H1 (cell line): ENCODE measurements at regions not wholly inside any gene's neighbourhood (a gene's known extent, or its start where the extent isn't known, plus 50 kb on each side); places are given as distances from the start of the nearest gene placed in this dataset.

Experiments
- CTCF ChIA-PET: fragments of 300-600 bp; sonication (Branson Sonifier 250); formaldehyde crosslinking; loops from one replicate; lab custom pipeline; 2021; ENCODE audit not compliant: partially characterized antibody; lab: Charles Lee
- POLR2A ChIA-PET: fragments of 300-600 bp; sonication (Branson Sonifier 250); formaldehyde crosslinking; loops from one replicate; lab custom pipeline; 2021; ENCODE audit warnings: inconsistent platforms; ENCODE audit not compliant: partially characterized antibody; lab: Charles Lee
- DNase-seq, 2 experiments: peaks; one replicate each; pipeline versions ENCODE4 v3.0.0 to v3.0.0-alpha.2; 2010 to 2022; ENCODE audit warnings: low spot score in 2 of 2, low read depth in 1 of 2, mixed read lengths in 1 of 2
- FAIRE-seq: peaks from 2 replicates; lab custom pipeline; 2011; peaks lifted over from hg19 to GRCh38; lab: Jason Lieb, UNC
- H2AFZ ChIP-seq: 2 replicates; pipeline ENCODE4 v1.8.1; 2012; ENCODE audit warnings: low read length, inconsistent platforms
- H2AK5ac ChIP-seq: 2 replicates; pipeline ENCODE4 v1.6.1; 2013; ENCODE audit warnings: low read depth, low read length
- H2BK120ac ChIP-seq: replicated peaks from 2 replicates; pipeline ENCODE3; 2013; ENCODE audit warnings: low read depth, low read length, inconsistent platforms
- H2BK12ac ChIP-seq: 2 replicates; pipeline ENCODE4 v1.6.1; 2013; ENCODE audit warnings: low read depth, low read length
- H2BK15ac ChIP-seq: 2 replicates; pipeline ENCODE4 v1.6.1; 2013; ENCODE audit warnings: low read length
- H2BK20ac ChIP-seq: 2 replicates; pipeline ENCODE4 v1.6.1; 2013; ENCODE audit warnings: low read length
- H2BK5ac ChIP-seq: 2 replicates; pipeline ENCODE4 v1.6.1; 2013; ENCODE audit warnings: low read depth, low read length
- H3K14ac ChIP-seq: 2 replicates; pipeline ENCODE4 v1.6.1; 2013; ENCODE audit warnings: inconsistent platforms; ENCODE audit not compliant: insufficient read length
- H3K18ac ChIP-seq: 2 replicates; pipeline ENCODE4 v1.6.1; 2013; ENCODE audit warnings: low read length; ENCODE audit errors: extremely low read depth
- H3K23ac ChIP-seq: 2 replicates; pipeline ENCODE4 v1.6.1; 2013; ENCODE audit warnings: inconsistent platforms; ENCODE audit not compliant: insufficient read length
- H3K23me2 ChIP-seq: 2 replicates; pipeline ENCODE4 v1.6.1; 2013; ENCODE audit warnings: low read depth, low read length
- H3K27ac ChIP-seq: 2 replicates; pipeline ENCODE4 v1.6.1; 2011; ENCODE audit warnings: low read depth, low read length, inconsistent platforms
- H3K27me3 ChIP-seq, 4 experiments: replicated peaks in 1 of 4; 1 replicate in 1 of 4; 2 replicates in 3 of 4; pipeline versions ENCODE4 v1.6.1 to v1.8.1; 2011 to 2013; ENCODE audit warnings: low read length in 3 of 4, mild to moderate bottlenecking in 3 of 4, inconsistent platforms in 2 of 4, mixed read lengths in 2 of 4, moderate library complexity in 1 of 4; ENCODE audit not compliant: control insufficient read depth in 3 of 4, insufficient read depth in 3 of 4; ENCODE audit errors: extremely low read depth in 1 of 4
- H3K36me3 ChIP-seq, 4 experiments: 2 replicates each; pipeline versions ENCODE4 v1.6.1 to v1.8.1; 2011 to 2013; ENCODE audit warnings: mild to moderate bottlenecking in 4 of 4, low read length in 3 of 4, moderate library complexity in 2 of 4, control low read depth in 1 of 4, inconsistent platforms in 1 of 4; ENCODE audit not compliant: insufficient read depth in 4 of 4, control insufficient read depth in 2 of 4
- H3K4ac ChIP-seq: replicated peaks from 2 replicates; pipeline ENCODE3; 2013; ENCODE audit warnings: low read length, low read depth, mixed read lengths, inconsistent platforms; ENCODE audit not compliant: insufficient read length
- H3K4me1 ChIP-seq, 4 experiments: replicated peaks in 1 of 4; 1 replicate in 1 of 4; 2 replicates in 3 of 4; pipeline versions ENCODE4 v1.6.1 to v1.8.1; 2011 to 2013; ENCODE audit warnings: low read length in 3 of 4, inconsistent platforms in 2 of 4, mixed read lengths in 1 of 4; ENCODE audit not compliant: insufficient read depth in 4 of 4, control insufficient read depth in 3 of 4
- H3K4me2 ChIP-seq, 2 experiments: 2 replicates each; pipeline versions ENCODE4 v1.6.1 to v1.8.1; 2011 to 2013; ENCODE audit warnings: low read depth in 2 of 2, low read length in 2 of 2, control low read depth in 1 of 2, inconsistent platforms in 1 of 2, mild to moderate bottlenecking in 1 of 2; ENCODE audit not compliant: insufficient read depth in 1 of 2
- H3K4me3 ChIP-seq, 4 experiments: fragments of 200-600, 300-600 bp in 1 of 4; sonication (generic), shearing (Covaris generic), sonication (Bioruptor Twin) in 1 of 4; 2 replicates each; pipeline versions ENCODE4 v1.5.1 to v1.8.1; 2011 to 2016; ENCODE audit warnings: low read length in 4 of 4, low read depth in 3 of 4, control low read depth in 2 of 4, inconsistent platforms in 2 of 4, mild to moderate bottlenecking in 2 of 4, mixed read lengths in 1 of 4, moderate library complexity in 1 of 4; ENCODE audit not compliant: insufficient read depth in 2 of 4; ENCODE audit errors: extremely low read depth in 1 of 4
- H3K56ac ChIP-seq: replicated peaks from 2 replicates; pipeline ENCODE3; 2013; ENCODE audit warnings: low read depth, mild to moderate bottlenecking, mixed read lengths, low read length, inconsistent platforms; ENCODE audit not compliant: insufficient read length
- H3K79me1 ChIP-seq: 2 replicates; pipeline ENCODE4 v1.6.1; 2013; ENCODE audit warnings: low read depth, low read length, control low read depth
- H3K79me2 ChIP-seq, 2 experiments: 2 replicates each; pipeline versions ENCODE4 v1.6.1 to v1.8.1; 2012 to 2013; ENCODE audit warnings: low read length in 2 of 2, mild to moderate bottlenecking in 2 of 2, inconsistent platforms in 1 of 2; ENCODE audit not compliant: insufficient read depth in 2 of 2, control insufficient read depth in 1 of 2
- H3K9ac ChIP-seq, 4 experiments: replicated peaks in 1 of 4; 1 replicate in 1 of 4; 2 replicates in 3 of 4; pipeline versions ENCODE4 v1.6.1 to v1.8.1; 2011 to 2013; ENCODE audit warnings: low read depth in 3 of 4, low read length in 3 of 4, control low read depth in 2 of 4, mild to moderate bottlenecking in 2 of 4, moderate library complexity in 2 of 4, inconsistent platforms in 1 of 4; ENCODE audit errors: extremely low read depth in 1 of 4
- H3K9me3 ChIP-seq, 2 experiments: 2 replicates each; pipeline versions ENCODE4 v1.6.1 to v1.8.1; 2012 to 2013; ENCODE audit warnings: mild to moderate bottlenecking in 2 of 2, moderate library complexity in 2 of 2, control low read depth in 1 of 2, inconsistent platforms in 1 of 2, low read depth in 1 of 2, low read length in 1 of 2, mixed read lengths in 1 of 2; ENCODE audit not compliant: insufficient read depth in 2 of 2
- H4K20me1 ChIP-seq, 2 experiments: replicated peaks in 1 of 2; 2 replicates each; pipeline versions ENCODE3 to v1.8.1; 2011 to 2013; ENCODE audit warnings: inconsistent platforms in 2 of 2, low read length in 2 of 2, mild to moderate bottlenecking in 1 of 2; ENCODE audit not compliant: insufficient read depth in 2 of 2, control insufficient read depth in 1 of 2
- H4K5ac ChIP-seq: 2 replicates; pipeline ENCODE4 v1.6.1; 2013; ENCODE audit warnings: low read length, low read depth, mixed read lengths, inconsistent platforms; ENCODE audit not compliant: insufficient read length
- H4K8ac ChIP-seq: 2 replicates; pipeline ENCODE4 v1.8.0; 2013; ENCODE audit warnings: mild to moderate bottlenecking, moderate library complexity, low read length, inconsistent platforms; ENCODE audit not compliant: insufficient read depth; ENCODE audit errors: extremely low read depth
- H4K91ac ChIP-seq: replicated peaks from 2 replicates; pipeline ENCODE3; 2013; ENCODE audit warnings: low read length, mixed read lengths, inconsistent platforms; ENCODE audit not compliant: insufficient read length
- POLR2A ChIP-seq, 2 experiments: IDR thresholded peaks; 1 replicate in 1 of 2; 2 replicates in 1 of 2; pipeline ENCODE4 v1.6.1; 2011; ENCODE audit warnings: low read depth in 2 of 2, low read length in 2 of 2, mild to moderate bottlenecking in 2 of 2; ENCODE audit errors: control extremely low read depth in 1 of 2
- WGBS, 2 experiments: shearing (Covaris generic) in 1 of 2; methylation state at CpG; one replicate each; pipeline versions ENCODE4 v1.1.6 to v1.1.7; 2013 to 2015; ENCODE audit warnings: low lambda C conversion rate in 2 of 2, mixed read lengths in 2 of 2, inconsistent platforms in 1 of 2, low coverage in 1 of 2, missing lambda C conversion rate in 1 of 2; ENCODE audit not compliant: insufficient replicate concordance in 2 of 2, insufficient coverage in 1 of 2, insufficient read length in 1 of 2; ENCODE audit errors: extremely low coverage in 1 of 2, missing lambda C conversion rate in 1 of 2; 5-methylcytosine and 5-hydroxymethylcytosine counted together

- Histone ChIP-seq H2BK120ac (no peak overlapping the region), H3K23ac (no peak overlapping the region), H3K9ac (no peak overlapping the region), H2BK20ac (no peak overlapping the region), H2BK12ac (no peak overlapping the region), H3K4me3 (no peak overlapping the region)
- TF ChIP-seq POLR2A (IDR thresholded peaks at IDR 0.05; ENCODE audit: control extremely low read depth in 1 of 2, low read depth in 2 of 2, low read length in 2 of 2) = no peak
- TF ChIP-seq, all 59 proteins: peak for 0
- no peaks in the 10 kb centered on the region for H3K79me2 ChIP-seq
- H3K9me3 ChIP-seq = no peaks in the 10 kb centered on the region
- no peak overlapping the region for H3K4ac ChIP-seq
- no peak overlapping the region for H3K56ac ChIP-seq
- H4K91ac ChIP-seq = no peak overlapping the region
- no peaks in the 10 kb centered on the region for H4K20me1 ChIP-seq
- H2AK5ac ChIP-seq = no peak overlapping the region
- no peak overlapping the region for H3K18ac ChIP-seq
- no peak overlapping the region for H2AFZ ChIP-seq
- no peaks in the 10 kb centered on the region for H3K4me1 ChIP-seq
- DNase-seq (no peak), FAIRE-seq (no peak)
- no peak overlapping the region for H3K14ac ChIP-seq
- no peak overlapping the region for H3K4me2 ChIP-seq
- no peak overlapping the region for H4K5ac ChIP-seq
- H3K79me1 ChIP-seq = no peaks in the 10 kb centered on the region
- H3K23me2 ChIP-seq = peaks cover 2% of the 10 kb centered on the region; the same call in 1 of the 2 replicates
- no peaks in the 10 kb centered on the region for H3K36me3 ChIP-seq
- no peak overlapping the region for H2BK5ac ChIP-seq
- H2BK15ac ChIP-seq = no peak overlapping the region
- 84% methylated on average over 4 of the region's 4 CpGs; no CpG with 5 or more reads in 1 of the 2 experiments for WGBS, 2 experiments
- CTCF ChIA-PET = no interaction called here
- no peak overlapping the region for H3K27ac ChIP-seq
- POLR2A ChIA-PET = no interaction called here
- no peak overlapping the region for H4K8ac ChIP-seq
- H3K27me3 ChIP-seq = no peaks in the 10 kb centered on the region
Observed at GRCh38 chr4:188639479-188640100, 500.3 kb downstream of the TRIML1 start.
